Central memory CD8-positive, alpha-beta T cell (primary cell): ENCODE measurements at regions not wholly inside any gene's neighbourhood (a gene's known extent, or its start where the extent isn't known, plus 50 kb on each side); places are given as distances from the start of the nearest gene placed in this dataset.

Experiments used
- ATAC-seq: fragments of 150-1000 bp; cut with Tn5 transposase; replicated peaks from 2 replicates; pipeline ENCODE4 v1.10.0; 2022; ENCODE audit warnings: mild to moderate bottlenecking, moderate FRiP score, moderate number of reproducible peaks; ENCODE audit not compliant: poor library complexity, severe bottlenecking; ENCODE audit errors: extremely low read depth
- DNase-seq, 2 donors: peaks; one replicate each; pipeline ENCODE4 v3.0.0; 2021; ENCODE audit warnings: low spot score in 2 of 2
- H3K27ac Mint-ChIP-seq: one replicate; pipeline ENCODE4 v1.8.0; 2022; ENCODE audit warnings: low read depth, mild to moderate bottlenecking, moderate library complexity, mixed read lengths
- H3K27me3 Mint-ChIP-seq: one replicate; pipeline ENCODE4 v1.8.0; 2022; ENCODE audit warnings: mixed read lengths
- H3K36me3 Mint-ChIP-seq: one replicate; pipeline ENCODE4 v1.8.0; 2022; ENCODE audit warnings: mild to moderate bottlenecking, moderate library complexity, mixed read lengths; ENCODE audit not compliant: insufficient read depth
- H3K4me1 Mint-ChIP-seq: one replicate; pipeline ENCODE4 v1.8.0; 2022; ENCODE audit warnings: mixed read lengths
- H3K4me3 Mint-ChIP-seq: one replicate; pipeline ENCODE4 v1.8.0; 2022; ENCODE audit warnings: mild to moderate bottlenecking, moderate library complexity, mixed read lengths
- H3K9me3 Mint-ChIP-seq: one replicate; pipeline ENCODE4 v1.8.0; 2022; ENCODE audit warnings: mixed read lengths

DNA sequence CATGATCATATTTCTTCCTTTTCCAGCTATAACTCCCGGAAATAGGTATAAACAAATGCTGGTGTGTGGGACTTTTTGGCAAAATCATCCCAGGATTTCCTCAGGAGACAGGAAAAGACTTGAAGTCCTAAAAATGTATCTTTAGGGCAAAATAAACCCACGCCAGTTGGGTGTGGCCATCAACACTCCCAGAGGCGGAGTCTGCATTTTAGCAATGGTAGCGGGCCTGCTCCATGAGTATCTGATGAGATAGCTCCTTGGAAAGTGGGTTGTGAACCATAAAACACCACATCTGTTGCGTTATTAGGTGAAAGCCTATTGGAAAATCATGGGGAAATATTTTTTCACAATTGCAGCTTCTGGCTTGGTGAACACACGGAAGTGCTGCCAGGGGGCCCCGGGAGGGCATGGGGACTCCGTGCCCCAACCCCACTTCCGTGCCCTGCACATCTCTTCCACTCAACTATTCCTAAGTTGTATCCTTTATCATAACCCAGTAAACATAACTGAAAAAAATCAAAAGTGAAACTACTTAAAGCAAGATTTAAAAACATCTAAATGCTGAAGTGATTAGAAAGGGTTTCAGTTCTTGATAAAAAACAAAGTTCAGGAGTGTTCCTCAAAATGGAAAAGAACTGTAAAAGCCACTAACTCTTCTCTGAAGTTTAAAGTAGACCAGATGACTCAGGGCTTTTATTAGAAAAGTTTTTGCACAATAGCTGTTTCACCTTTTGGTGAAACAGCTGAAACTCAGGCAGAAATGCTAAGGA, 111.2 kb downstream of the LRRC70 start:
- Mint-ChIP-seq H3K27me3 (no peaks in the 10 kb centered on the region), H3K36me3 (no peaks in the 10 kb centered on the region), H3K4me3 (no peak overlapping the region), H3K27ac (no peak overlapping the region), H3K4me1 (no peaks in the 10 kb centered on the region), H3K9me3 (no peaks in the 10 kb centered on the region)
- no peak for DNase-seq
- no peak for ATAC-seq

DNA sequence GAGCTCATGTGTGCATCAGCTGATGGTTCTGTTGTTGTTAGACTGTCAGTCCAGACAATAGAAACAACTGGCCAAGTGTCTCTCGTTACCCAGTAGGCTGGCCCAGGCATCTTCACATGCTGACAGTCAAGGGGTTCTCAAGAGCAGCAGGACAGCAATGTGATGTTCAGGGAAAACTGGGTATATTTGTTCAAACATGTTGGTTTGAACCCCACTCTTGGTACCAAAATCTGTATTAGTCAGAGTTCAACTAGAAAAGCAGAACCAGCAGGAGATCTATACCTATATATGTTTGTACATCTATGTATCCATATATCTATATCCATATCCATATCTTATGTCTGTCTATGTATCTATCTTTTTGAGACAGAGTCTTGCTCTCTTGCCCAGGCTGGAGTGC, 108.1 kb downstream of the LRRC70 start:
- ATAC-seq (no peak), DNase-seq (no peak)
- Mint-ChIP-seq H3K27me3 (no peaks in the 10 kb centered on the region), H3K4me3 (no peak overlapping the region), H3K27ac (no peak overlapping the region), H3K9me3 (no peaks in the 10 kb centered on the region), H3K36me3 (no peaks in the 10 kb centered on the region), H3K4me1 (no peaks in the 10 kb centered on the region)

GRCh38 chr5:62685221-62685620, 106.6 kb downstream of the LRRC70 start:
- Mint-ChIP-seq H3K4me1 (no peaks in the 10 kb centered on the region), H3K27me3 (no peaks in the 10 kb centered on the region), H3K27ac (no peak overlapping the region), H3K36me3 (no peaks in the 10 kb centered on the region), H3K4me3 (no peak overlapping the region), H3K9me3 (no peaks in the 10 kb centered on the region)
- DNase-seq (no peak), ATAC-seq (no peak)

DNA sequence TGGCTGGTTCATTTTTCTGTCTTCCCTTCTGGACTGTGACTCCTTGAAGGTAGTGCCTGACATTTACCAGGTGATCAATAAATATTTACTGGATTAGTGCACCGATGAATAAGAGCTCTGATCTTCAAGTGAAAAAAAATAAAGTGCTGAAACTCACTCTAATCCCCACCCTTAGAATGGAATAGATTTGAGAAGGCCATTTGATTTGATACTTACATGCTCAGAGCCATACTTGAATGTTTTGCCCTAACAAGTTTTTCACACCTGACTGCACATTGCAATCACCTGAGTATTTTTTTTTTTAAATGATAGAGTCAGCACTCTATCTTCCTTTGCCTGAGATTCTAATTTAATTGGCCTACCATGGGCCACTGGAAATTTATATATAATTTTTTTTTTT, 105.7 kb downstream of the LRRC70 start:
- no peak overlapping the region for H3K4me3 Mint-ChIP-seq
- ATAC-seq: no peak

GRCh38 chr5:62682059-62682458, 103.4 kb downstream of the LRRC70 start:
- Mint-ChIP-seq H3K27me3 (peaks cover 9% of the 10 kb centered on the region), H3K36me3 (peaks cover 2% of the 10 kb centered on the region), H3K27ac (no peak overlapping the region), H3K4me3 (no peak overlapping the region), H3K9me3 (no peaks in the 10 kb centered on the region), H3K4me1 (no peaks in the 10 kb centered on the region)
- no peak for ATAC-seq
- no peak for DNase-seq

More for the DNA sequence above, 105.7 kb downstream of the LRRC70 start:
- DNase-seq: no peak
- Mint-ChIP-seq H3K27me3 (no peaks in the 10 kb centered on the region), H3K4me1 (no peaks in the 10 kb centered on the region), H3K36me3 (no peaks in the 10 kb centered on the region), H3K27ac (no peak overlapping the region), H3K9me3 (no peaks in the 10 kb centered on the region)

- ATAC-seq (no peak), DNase-seq (no peak)
- Mint-ChIP-seq H3K4me3 (no peak overlapping the region), H3K27me3 (peaks cover 9% of the 10 kb centered on the region), H3K36me3 (peaks cover 2% of the 10 kb centered on the region), H3K4me1 (no peaks in the 10 kb centered on the region), H3K9me3 (peaks cover 4% of the 10 kb centered on the region), H3K27ac (no peak overlapping the region)
These were observed 102.7 kb downstream of the LRRC70 start for GRCh38 chr5:62681117-62681850.

DNA sequence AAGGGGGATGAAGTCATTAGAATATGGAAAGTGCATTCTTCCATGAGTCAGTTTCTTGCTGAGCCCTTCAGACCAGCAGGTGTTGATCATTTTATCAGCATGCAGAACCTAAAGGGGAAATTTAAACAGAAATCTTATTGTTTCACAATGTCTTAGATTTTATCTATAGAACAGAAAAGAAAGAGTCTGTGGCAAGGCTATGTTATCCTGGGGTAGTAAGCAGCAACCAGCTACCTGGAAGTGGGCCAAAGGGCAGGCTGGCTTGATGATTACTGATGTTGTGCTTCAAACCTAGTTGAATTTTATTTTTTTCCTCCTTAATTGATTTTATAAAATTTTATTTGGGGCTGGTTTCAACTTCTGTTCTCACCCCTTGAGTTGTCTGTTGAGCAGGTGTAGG, 101.5 kb downstream of the LRRC70 start:
- ATAC-seq (no peak), DNase-seq (no peak)
- Mint-ChIP-seq H3K4me3 (no peak overlapping the region), H3K36me3 (peaks cover 2% of the 10 kb centered on the region), H3K4me1 (no peaks in the 10 kb centered on the region), H3K27me3 (peaks cover 9% of the 10 kb centered on the region), H3K27ac (no peak overlapping the region), H3K9me3 (peaks cover 10% of the 10 kb centered on the region)
